ENCODE measurements at regions not wholly inside any gene's neighbourhood (a gene's known extent, or its start where the extent isn't known, plus 50 kb on each side); places are given as distances from the start of the nearest gene placed in this dataset.
A peak's percentile ranks its signal among the peaks of the same experiment; 100 is the strongest.

DNA sequence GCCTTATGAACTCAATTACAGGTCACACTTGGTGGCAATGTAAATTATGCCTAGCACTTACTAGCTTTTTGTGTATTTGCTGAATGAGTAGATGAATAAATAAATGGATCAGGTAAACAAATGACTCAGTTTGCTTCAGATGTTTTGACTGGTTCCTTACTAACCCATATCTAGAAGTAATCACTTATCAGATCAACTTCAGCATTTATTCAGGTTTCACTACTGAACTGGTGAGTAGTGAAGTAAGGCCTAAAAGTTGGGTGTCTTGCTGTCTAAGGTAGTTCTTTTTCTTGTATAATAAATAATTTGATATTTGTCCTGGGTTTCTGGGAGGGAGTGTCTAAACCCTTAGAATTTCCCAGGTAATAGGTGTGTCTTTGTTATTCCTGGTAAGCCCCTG lies 205.0 kb downstream of the UXS1 start:
- Histone ChIP-seq H3K27me3 (ENCODE audit: insufficient read depth, low read length) (no peaks in the 10 kb centered on the region), H3K4me2 (ENCODE audit: insufficient read depth, low read length) (no peak overlapping the region), H3K36me3 (ENCODE audit: insufficient read depth, low read length) (no peaks in the 10 kb centered on the region), H2AFZ (ENCODE audit: low read length) (no peak overlapping the region), H3K9me3 (ENCODE audit: low read depth, low read length) (no peaks in the 10 kb centered on the region), H4K20me1 (ENCODE audit: insufficient read depth, low read length) (no peaks in the 10 kb centered on the region), H3K27ac (ENCODE audit: low read depth, low read length) (no peak overlapping the region), H3K4me3 (ENCODE audit: insufficient read depth, low read length) (no peak overlapping the region), H3K79me2 (ENCODE audit: insufficient read depth, low read length) (no peaks in the 10 kb centered on the region), H3K4me1 (ENCODE audit: insufficient read depth, low read length) (no peaks in the 10 kb centered on the region)
- TF ChIP-seq, protein P1, sequence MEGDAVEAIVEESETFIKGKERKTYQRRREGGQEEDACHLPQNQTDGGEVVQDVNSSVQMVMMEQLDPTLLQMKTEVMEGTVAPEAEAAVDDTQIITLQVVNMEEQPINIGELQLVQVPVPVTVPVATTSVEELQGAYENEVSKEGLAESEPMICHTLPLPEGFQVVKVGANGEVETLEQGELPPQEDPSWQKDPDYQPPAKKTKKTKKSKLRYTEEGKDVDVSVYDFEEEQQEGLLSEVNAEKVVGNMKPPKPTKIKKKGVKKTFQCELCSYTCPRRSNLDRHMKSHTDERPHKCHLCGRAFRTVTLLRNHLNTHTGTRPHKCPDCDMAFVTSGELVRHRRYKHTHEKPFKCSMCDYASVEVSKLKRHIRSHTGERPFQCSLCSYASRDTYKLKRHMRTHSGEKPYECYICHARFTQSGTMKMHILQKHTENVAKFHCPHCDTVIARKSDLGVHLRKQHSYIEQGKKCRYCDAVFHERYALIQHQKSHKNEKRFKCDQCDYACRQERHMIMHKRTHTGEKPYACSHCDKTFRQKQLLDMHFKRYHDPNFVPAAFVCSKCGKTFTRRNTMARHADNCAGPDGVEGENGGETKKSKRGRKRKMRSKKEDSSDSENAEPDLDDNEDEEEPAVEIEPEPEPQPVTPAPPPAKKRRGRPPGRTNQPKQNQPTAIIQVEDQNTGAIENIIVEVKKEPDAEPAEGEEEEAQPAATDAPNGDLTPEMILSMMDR (IDR thresholded peaks at IDR 0.05; ENCODE audit: extremely low read depth, low read depth, low read length): no peak
- DNase-seq (ENCODE audit: insufficient read length, low spot score, missing footprints): no peak

DNA sequence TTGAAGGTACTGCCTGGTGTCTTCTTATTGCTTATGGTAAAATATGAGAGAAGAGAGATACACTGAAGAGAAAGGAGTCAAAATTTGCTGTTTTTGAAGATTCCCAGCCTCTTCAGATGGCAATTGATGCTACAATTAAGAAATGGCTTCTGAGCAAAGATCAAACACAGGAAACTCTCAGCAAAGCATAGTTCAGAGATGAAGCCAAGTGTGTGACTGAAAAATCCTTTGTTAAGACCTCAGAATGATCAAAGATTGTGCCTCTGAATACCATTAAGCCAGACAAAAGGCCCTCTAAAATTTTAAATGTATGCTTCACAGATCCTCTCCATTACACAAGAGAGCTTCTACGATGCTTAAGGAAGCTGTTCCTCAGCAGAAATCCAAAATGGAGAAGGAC lies 216.3 kb downstream of the UXS1 start:
- Histone ChIP-seq H2AFZ (ENCODE audit: low read length) (no peak overlapping the region), H3K4me2 (ENCODE audit: insufficient read depth, low read length) (peak overlapping the region; percentile 22), H3K36me3 (ENCODE audit: insufficient read depth, low read length) (no peaks in the 10 kb centered on the region), H3K9me3 (ENCODE audit: low read depth, low read length) (peaks cover 12% of the 10 kb centered on the region), H3K4me3 (ENCODE audit: insufficient read depth, low read length) (no peak overlapping the region), H3K4me1 (ENCODE audit: insufficient read depth, low read length) (peaks cover 8% of the 10 kb centered on the region), H3K27me3 (ENCODE audit: insufficient read depth, low read length) (peaks cover 11% of the 10 kb centered on the region), H4K20me1 (ENCODE audit: insufficient read depth, low read length) (no peaks in the 10 kb centered on the region), H3K27ac (ENCODE audit: low read depth, low read length) (peak overlapping the region; percentile 57), H3K79me2 (ENCODE audit: insufficient read depth, low read length) (no peaks in the 10 kb centered on the region)
- no peak for DNase-seq (ENCODE audit: insufficient read length, low spot score, missing footprints)
- TF ChIP-seq, protein P1 (IDR thresholded peaks at IDR 0.05; ENCODE audit: extremely low read depth, low read depth, low read length): no peak

GRCh38 chr2:105977212-105977611 lies 216.9 kb downstream of the UXS1 start:
- H3K4me3 ChIP-seq (ENCODE audit: insufficient read depth, low read length): no peak overlapping the region
- H3K27me3 ChIP-seq (ENCODE audit: insufficient read depth, low read length): peaks cover 15% of the 10 kb centered on the region
- no peaks in the 10 kb centered on the region for H4K20me1 ChIP-seq (ENCODE audit: insufficient read depth, low read length)
- no peaks in the 10 kb centered on the region for H3K36me3 ChIP-seq (ENCODE audit: insufficient read depth, low read length)
- peak; percentile 91 for DNase-seq (ENCODE audit: insufficient read length, low spot score, missing footprints)
- H3K4me1 ChIP-seq (ENCODE audit: insufficient read depth, low read length): peaks cover 8% of the 10 kb centered on the region
- peaks cover 12% of the 10 kb centered on the region for H3K9me3 ChIP-seq (ENCODE audit: low read depth, low read length)
- H3K27ac ChIP-seq (ENCODE audit: low read depth, low read length): peak overlapping the region; percentile 57
- no peak overlapping the region for H2AFZ ChIP-seq (ENCODE audit: low read length)
- TF ChIP-seq, protein P1 (IDR thresholded peaks at IDR 0.05; ENCODE audit: extremely low read depth, low read depth, low read length): no peak
- no peaks in the 10 kb centered on the region for H3K79me2 ChIP-seq (ENCODE audit: insufficient read depth, low read length)
- peak overlapping the region; percentile 22 for H3K4me2 ChIP-seq (ENCODE audit: insufficient read depth, low read length)

DNA sequence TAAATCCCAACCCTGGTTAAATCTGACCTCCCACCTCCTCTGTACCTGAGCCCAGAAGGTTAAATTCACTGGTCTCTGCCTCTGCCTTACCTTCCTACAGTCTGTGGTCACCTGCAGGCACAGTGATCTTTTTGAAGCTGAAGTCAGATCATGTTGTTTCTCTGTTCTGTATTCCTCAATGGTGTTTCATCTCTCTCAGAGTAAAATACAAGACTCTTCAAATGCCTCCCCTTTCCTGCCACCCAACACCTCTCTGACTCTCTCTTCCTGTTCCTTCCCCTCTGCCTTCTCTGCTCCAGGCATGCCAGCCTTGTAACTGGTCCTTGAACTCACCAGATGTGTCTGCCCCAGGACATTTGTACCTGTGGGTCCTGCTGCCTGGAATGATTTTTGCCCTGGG lies 219.3 kb downstream of the UXS1 start:
- Histone ChIP-seq H3K4me3 (ENCODE audit: insufficient read depth, low read length) (no peak overlapping the region), H3K4me2 (ENCODE audit: insufficient read depth, low read length) (no peak overlapping the region), H3K36me3 (ENCODE audit: insufficient read depth, low read length) (no peaks in the 10 kb centered on the region), H4K20me1 (ENCODE audit: insufficient read depth, low read length) (no peaks in the 10 kb centered on the region), H3K79me2 (ENCODE audit: insufficient read depth, low read length) (no peaks in the 10 kb centered on the region), H2AFZ (ENCODE audit: low read length) (no peak overlapping the region), H3K4me1 (ENCODE audit: insufficient read depth, low read length) (peaks cover 8% of the 10 kb centered on the region), H3K27ac (ENCODE audit: low read depth, low read length) (no peak overlapping the region), H3K9me3 (ENCODE audit: low read depth, low read length) (peaks cover 12% of the 10 kb centered on the region), H3K27me3 (ENCODE audit: insufficient read depth, low read length) (peaks cover 15% of the 10 kb centered on the region)
- TF ChIP-seq, protein P1 (IDR thresholded peaks at IDR 0.05; ENCODE audit: extremely low read depth, low read depth, low read length): no peak
- DNase-seq (ENCODE audit: insufficient read length, low spot score, missing footprints): no peak

Data from osteoblast (primary cell).